ENCODE measurements at regions not wholly inside any gene's neighbourhood (a gene's known extent, or its start where the extent isn't known, plus 50 kb on each side); places are given as distances from the start of the nearest gene placed in this dataset.

DNA sequence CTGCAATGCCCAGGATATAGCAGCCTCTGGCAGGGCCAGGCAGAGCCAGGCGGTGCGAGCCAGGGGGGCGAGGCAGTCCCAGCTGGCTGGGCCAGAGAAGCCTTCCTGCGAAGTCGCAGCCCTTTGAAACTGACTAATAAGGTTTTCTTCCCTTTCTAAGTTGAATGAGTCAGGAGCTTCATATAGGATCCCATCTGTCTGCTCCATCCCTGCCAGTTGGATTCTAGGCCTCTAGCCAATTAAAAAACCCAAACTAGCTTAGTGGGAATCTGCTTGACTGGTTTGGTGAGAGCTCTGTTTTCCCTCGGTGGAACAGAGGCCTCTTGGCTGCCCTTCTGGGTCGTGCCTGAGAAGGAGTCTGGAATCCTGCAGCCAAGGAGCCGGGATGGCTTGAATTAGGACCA, 70.1 kb upstream of the RAPGEF1 start:
- Histone ChIP-seq H3K4me3 (ENCODE audit: low read depth in 2 of 2, low read length in 1 of 2) (no peak overlapping the region), H3K9me3 (no peaks in the 10 kb centered on the region), H3K4me1 (ENCODE audit: control insufficient read depth in 1 of 2, insufficient read depth in 2 of 2, low read depth in 1 of 2, low read length in 1 of 2) (peaks cover 0 to 9% of the 10 kb centered on the region in 2 experiments; a peak in 1 of 4 replicates), H3K9ac (no peak overlapping the region), H3K4me2 (no peak overlapping the region), H3K9me2 (no peaks in the 10 kb centered on the region), H3K27me3 (ENCODE audit: insufficient read depth) (peaks cover 9% of the 10 kb centered on the region; the same call in 1 of the 2 replicates), H3K36me3 (replicated peaks in 1 of 2; ENCODE audit: control insufficient read depth in 1 of 2, insufficient read depth in 2 of 2, low read length in 1 of 2) (no peaks in the 10 kb centered on the region), H3K79me2 (ENCODE audit: insufficient read depth) (no peaks in the 10 kb centered on the region), H3F3A (replicated peaks; ENCODE audit: insufficient read depth) (no peaks in the 10 kb centered on the region), H3K27ac (ENCODE audit: low read depth in 2 of 2, low read length in 1 of 2) (no peak overlapping the region), H2AFZ (ENCODE audit: low read depth) (no peak overlapping the region), H4K20me1 (ENCODE audit: insufficient read depth) (no peaks in the 10 kb centered on the region)
- 57% methylated on average over 2 of the region's 8 CpGs for WGBS (ENCODE audit: low lambda C conversion rate)
- POLR2A ChIA-PET = no interaction called here
- TF ChIP-seq FOXJ3 (CRISPR knock-in tag; IDR thresholded peaks at IDR 0.05) (no peak), RXRA (IDR thresholded peaks at IDR 0.05; ENCODE audit: borderline replicate concordance, low read depth) (no peak), GATA2 (CRISPR knock-in tag; IDR thresholded peaks at IDR 0.05) (no peak), RFX5 (IDR thresholded peaks at IDR 0.05; ENCODE audit: low read length) (no peak), CHD2 (IDR thresholded peaks at IDR 0.05; ENCODE audit: low read length, partially characterized antibody) (no peak), EZH2phosphoT487 (IDR thresholded peaks at IDR 0.05; ENCODE audit: borderline replicate concordance, low read depth) (no peak)
- TF ChIP-seq, protein P1, sequence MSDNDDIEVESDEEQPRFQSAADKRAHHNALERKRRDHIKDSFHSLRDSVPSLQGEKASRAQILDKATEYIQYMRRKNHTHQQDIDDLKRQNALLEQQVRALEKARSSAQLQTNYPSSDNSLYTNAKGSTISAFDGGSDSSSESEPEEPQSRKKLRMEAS (IDR thresholded peaks at IDR 0.05; ENCODE audit: low read depth) = no peak
- TF ChIP-seq, protein P2, sequence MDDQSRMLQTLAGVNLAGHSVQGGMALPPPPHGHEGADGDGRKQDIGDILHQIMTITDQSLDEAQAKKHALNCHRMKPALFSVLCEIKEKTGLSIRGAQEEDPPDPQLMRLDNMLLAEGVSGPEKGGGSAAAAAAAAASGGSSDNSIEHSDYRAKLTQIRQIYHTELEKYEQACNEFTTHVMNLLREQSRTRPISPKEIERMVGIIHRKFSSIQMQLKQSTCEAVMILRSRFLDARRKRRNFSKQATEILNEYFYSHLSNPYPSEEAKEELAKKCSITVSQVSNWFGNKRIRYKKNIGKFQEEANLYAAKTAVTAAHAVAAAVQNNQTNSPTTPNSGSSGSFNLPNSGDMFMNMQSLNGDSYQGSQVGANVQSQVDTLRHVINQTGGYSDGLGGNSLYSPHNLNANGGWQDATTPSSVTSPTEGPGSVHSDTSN (IDR thresholded peaks at IDR 0.05) = no peak
- TF ChIP-seq, protein P3, sequence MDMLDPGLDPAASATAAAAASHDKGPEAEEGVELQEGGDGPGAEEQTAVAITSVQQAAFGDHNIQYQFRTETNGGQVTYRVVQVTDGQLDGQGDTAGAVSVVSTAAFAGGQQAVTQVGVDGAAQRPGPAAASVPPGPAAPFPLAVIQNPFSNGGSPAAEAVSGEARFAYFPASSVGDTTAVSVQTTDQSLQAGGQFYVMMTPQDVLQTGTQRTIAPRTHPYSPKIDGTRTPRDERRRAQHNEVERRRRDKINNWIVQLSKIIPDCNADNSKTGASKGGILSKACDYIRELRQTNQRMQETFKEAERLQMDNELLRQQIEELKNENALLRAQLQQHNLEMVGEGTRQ (IDR thresholded peaks at IDR 0.05; ENCODE audit: borderline replicate concordance, low read depth, low read length) = no peak
- TF ChIP-seq, protein P4, sequence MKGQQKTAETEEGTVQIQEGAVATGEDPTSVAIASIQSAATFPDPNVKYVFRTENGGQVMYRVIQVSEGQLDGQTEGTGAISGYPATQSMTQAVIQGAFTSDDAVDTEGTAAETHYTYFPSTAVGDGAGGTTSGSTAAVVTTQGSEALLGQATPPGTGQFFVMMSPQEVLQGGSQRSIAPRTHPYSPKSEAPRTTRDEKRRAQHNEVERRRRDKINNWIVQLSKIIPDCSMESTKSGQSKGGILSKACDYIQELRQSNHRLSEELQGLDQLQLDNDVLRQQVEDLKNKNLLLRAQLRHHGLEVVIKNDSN (IDR thresholded peaks at IDR 0.05; ENCODE audit: borderline replicate concordance, low read depth) = no peak
- no peak for DNase-seq
- CTCF ChIA-PET = interaction anchor here (0.8 to 1.8 kb wide), 8 partner anchors 9 to 459 kb away, joined by 3 to 5 read pairs (median 3); no protein-coding TSS in a partner anchor

DNA sequence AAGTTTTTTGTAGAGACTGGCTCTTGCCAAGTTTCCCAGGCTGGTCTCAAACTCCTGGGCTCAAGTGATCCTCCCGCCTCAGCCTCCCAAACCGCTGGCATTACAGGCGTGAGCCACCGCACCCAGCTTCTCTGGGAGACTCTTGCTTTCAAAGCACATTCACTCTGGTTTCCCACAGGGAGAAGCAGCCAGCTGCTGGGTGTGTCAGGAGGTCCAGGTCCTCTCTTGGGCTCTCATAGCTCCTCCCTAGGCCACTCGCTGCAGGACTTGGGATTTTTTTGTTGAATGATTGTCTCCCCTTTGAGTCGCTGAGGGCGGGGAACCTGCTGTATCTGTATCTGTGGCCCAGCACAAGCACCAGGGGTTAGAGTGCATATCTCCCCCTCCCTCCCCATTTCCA, 68.4 kb upstream of the RAPGEF1 start:
- H3K9me2 ChIP-seq = no peaks in the 10 kb centered on the region
- H3K9ac ChIP-seq = no peak overlapping the region
- no peak overlapping the region for H2AFZ ChIP-seq (ENCODE audit: low read depth)
- no peak overlapping the region for H3K4me3 ChIP-seq (ENCODE audit: low read depth in 2 of 2, low read length in 1 of 2)
- ChIA-PET CTCF (interaction anchor here (1.2 to 2.2 kb wide), 3 partner anchors 8 to 428 kb away, joined by 3 to 7 read pairs (median 6); no protein-coding TSS in a partner anchor), POLR2A (no interaction called here)
- no peak overlapping the region for H3K27ac ChIP-seq (ENCODE audit: low read depth in 2 of 2, low read length in 1 of 2)
- TF ChIP-seq YY1 (IDR thresholded peaks at IDR 0.05; ENCODE audit: low read depth) (no peak), POLR2AphosphoS5 (IDR thresholded peaks at IDR 0.05; ENCODE audit: low read depth, low read length) (no peak)
- TF ChIP-seq, protein P5, sequence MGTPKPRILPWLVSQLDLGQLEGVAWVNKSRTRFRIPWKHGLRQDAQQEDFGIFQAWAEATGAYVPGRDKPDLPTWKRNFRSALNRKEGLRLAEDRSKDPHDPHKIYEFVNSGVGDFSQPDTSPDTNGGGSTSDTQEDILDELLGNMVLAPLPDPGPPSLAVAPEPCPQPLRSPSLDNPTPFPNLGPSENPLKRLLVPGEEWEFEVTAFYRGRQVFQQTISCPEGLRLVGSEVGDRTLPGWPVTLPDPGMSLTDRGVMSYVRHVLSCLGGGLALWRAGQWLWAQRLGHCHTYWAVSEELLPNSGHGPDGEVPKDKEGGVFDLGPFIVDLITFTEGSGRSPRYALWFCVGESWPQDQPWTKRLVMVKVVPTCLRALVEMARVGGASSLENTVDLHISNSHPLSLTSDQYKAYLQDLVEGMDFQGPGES (IDR thresholded peaks at IDR 0.05; ENCODE audit: low read depth, low read length) = no peak
- H3K9me3 ChIP-seq = no peaks in the 10 kb centered on the region
- no peak for DNase-seq
- H3K4me2 ChIP-seq = no peak overlapping the region
- peaks cover 0 to 9% of the 10 kb centered on the region in 2 experiments; a peak in 1 of 4 replicates for H3K4me1 ChIP-seq (ENCODE audit: control insufficient read depth in 1 of 2, insufficient read depth in 2 of 2, low read depth in 1 of 2, low read length in 1 of 2)
- no peaks in the 10 kb centered on the region for H3F3A ChIP-seq (replicated peaks; ENCODE audit: insufficient read depth)
- H3K36me3 ChIP-seq (replicated peaks in 1 of 2; ENCODE audit: control insufficient read depth in 1 of 2, insufficient read depth in 2 of 2, low read length in 1 of 2) = no peaks in the 10 kb centered on the region
- 66% methylated on average over 6 of the region's 7 CpGs for WGBS (ENCODE audit: low lambda C conversion rate)
- H3K27me3 ChIP-seq (ENCODE audit: insufficient read depth) = peaks cover 9% of the 10 kb centered on the region; the same call in 1 of the 2 replicates
- no peaks in the 10 kb centered on the region for H3K79me2 ChIP-seq (ENCODE audit: insufficient read depth)
- no peaks in the 10 kb centered on the region for H4K20me1 ChIP-seq (ENCODE audit: insufficient read depth)
